Left renal pelvis (tissue), 4 donors: ENCODE measurements at regions not wholly inside any gene's neighbourhood (a gene's known extent, or its start where the extent isn't known, plus 50 kb on each side); places are given as distances from the start of the nearest gene placed in this dataset.
"Not testable (repeated sequence)": the region's sequence is repeated elsewhere in the genome, so short reads cannot be mapped to it uniquely, and the experiment has no call there.

Source experiments
- DNase-seq, 4 donors: peaks; one replicate each; pipeline ENCODE4 v3.0.0-alpha.2; 2013; ENCODE audit warnings: low read depth in 4 of 4, low spot score in 3 of 4

DNA sequence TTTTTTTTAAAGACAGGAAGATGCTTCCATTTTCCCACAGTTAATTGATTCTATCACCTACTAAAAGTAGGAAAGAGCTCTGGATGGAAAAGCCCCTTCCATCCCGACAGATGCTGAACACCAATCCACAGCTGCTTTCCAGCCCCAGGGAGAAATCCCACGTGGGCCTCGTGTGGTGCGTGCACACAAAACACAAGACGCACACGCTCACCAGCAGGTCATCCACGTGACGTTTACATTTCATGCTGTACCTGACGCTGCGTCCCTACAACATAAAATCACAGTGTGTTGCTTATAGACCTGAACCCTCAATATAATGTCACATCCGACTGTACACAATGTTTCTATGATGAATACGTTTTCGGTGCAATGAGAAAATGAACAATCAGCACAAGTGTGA lies 50.2 kb upstream of the DACT2 start:
- DNase-seq, result no peak

- DNase-seq, result peak in 3 of 4 donors; percentile 31 to 46 (median 42)
Measured at GRCh38 chr6:168370310-168370991, 50.9 kb upstream of the DACT2 start.

GRCh38 chr6:168371185-168371584 lies 51.6 kb upstream of the DACT2 start:
- no peak for DNase-seq

DNA sequence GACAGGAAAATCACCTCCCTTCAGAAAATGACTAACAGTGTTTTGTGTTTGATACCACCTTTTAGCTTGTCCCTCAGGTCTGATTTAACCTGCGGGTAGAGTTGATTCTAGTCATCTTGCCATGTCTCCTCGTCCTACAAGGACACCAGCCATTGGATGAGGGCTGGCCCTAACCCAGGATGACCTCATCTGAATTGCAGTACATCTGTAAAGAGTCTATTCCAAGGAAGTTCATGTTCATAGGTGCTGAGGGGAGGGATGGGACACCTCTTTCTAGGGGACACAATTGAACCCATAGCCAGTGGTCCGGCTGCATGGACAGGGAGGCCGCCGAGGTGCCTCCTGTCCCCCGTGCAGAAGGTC lies 52.0 kb upstream of the DACT2 start:
- DNase-seq, result no peak

DNA sequence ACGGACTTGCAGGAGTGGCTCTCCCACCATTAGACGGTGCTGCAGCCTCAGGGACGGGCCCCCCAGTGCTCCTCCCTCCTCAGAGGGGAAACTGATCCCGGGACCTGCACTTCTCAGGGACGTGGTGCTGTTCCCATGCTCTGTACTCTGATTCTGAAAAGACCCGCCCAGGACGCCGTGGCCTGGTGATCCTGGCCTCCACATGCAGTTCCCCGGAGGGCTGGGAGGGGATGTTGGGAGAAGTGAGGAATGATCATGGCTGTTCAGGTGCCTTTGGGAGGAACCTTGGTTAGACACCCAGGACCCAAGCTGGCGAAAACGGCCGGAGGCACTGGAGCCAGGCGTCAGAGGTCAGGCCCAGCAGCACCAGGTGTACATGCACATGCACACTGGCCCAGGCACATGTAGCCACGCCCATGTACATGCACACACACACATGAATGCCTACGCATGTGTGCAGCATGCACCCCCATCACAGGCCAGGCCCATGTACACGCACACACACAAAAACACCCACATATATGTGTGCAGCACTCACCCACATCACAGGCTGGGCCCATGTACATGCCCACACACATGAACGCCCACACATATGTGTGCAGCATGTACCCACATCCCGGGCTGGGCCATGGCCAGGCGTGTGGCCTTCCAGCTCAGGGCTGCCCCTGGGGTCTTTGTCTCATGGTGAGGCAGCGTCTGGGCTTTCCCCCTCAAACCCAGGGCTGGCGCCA lies 52.6 kb upstream of the DACT2 start:
- no peak for DNase-seq

GRCh38 chr6:168372889-168373288 lies 53.3 kb upstream of the DACT2 start:
- no peak for DNase-seq

GRCh38 chr6:168373389-168373788 lies 53.8 kb upstream of the DACT2 start:
- DNase-seq, result no peak

GRCh38 chr6:168374051-168374502 lies 54.5 kb upstream of the DACT2 start:
- DNase-seq, result no peak

DNA sequence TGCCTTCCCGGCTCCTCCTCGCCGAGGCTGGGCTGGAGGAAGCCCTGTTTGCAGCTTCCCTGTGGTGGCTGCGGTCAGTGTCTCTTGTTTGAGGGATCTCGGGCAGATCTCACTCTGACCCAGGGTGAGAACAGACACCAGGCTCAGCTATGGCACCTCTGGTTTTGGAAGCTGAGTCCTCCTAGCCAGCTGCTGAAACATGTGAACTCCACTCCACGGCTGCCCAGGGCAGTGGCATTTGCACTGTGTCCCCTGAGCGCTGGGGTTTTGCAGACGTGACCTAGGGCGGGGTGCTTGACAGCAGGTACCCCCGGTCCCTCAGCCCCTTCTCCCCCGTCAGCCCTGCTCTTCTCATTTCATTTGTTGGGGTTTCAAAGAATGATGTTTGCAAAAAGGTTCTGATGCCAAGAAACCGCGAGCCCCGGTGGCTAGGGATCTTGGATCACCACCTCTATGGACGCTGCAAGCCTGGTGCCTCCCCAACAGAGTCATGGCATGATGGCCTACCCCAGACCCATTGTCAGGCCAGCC lies 55.0 kb upstream of the DACT2 start:
- no peak for DNase-seq

DNA sequence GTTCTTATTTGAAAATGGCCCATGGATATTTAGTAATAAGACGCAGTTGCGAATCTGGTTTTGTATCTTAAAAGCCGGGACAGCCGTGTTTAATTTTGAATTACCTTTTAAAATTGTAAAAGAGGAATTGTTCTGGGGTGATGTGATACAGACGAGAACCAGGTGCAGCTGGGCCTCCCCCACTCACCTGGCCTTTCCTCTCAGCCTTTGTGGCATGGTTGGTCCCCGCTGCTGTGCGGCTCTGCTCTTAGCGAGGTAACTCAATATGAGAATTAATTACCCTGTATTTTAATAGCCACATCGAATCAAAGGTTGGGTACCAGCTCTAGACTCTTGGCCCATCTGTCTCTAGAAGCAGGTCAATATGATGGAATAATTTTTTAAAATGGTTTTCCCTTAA lies 56.5 kb upstream of the DACT2 start:
- no peak for DNase-seq

DNA sequence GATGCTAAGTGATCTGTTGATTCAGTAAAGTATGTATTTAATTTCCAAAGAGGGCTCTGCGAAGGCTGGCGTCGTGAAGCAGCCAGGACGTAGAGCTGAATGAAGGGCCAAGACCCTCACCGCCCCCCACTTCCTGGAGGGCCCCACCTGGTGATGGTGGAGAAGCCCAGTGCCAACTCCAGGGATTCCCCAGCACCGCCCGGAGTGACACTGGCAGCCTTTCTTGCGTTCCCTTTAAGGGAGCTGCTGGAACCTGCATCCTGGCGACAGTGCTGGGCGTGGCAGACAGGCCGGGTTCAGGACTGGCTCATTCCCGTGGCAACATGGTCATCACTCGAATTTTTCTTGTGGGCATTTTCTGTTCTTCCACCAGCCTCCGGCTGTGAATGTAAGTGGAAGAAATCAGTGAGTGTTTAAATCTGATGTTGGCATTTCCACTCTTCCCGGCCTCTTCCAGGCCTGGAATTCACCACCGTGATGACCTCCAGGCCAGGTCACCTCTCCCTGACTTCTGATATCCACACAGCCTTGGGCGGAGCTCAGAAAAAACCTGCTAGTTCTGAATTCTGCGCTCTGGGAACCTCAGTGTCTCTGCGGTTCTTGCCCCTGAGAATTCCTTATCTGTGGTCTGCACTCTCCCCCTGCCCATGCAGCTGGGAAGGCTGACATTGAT lies 57.4 kb upstream of the DACT2 start:
- DNase-seq, result no peak

- no peak for DNase-seq
Measured at GRCh38 chr6:168377484-168377855, 57.9 kb upstream of the DACT2 start.

GRCh38 chr6:168377856-168378832 lies 58.6 kb upstream of the DACT2 start:
- no peak for DNase-seq

- not testable (repeated sequence) for DNase-seq
Measured at GRCh38 chr6:168379579-168379978, 60.0 kb upstream of the DACT2 start.

DNA sequence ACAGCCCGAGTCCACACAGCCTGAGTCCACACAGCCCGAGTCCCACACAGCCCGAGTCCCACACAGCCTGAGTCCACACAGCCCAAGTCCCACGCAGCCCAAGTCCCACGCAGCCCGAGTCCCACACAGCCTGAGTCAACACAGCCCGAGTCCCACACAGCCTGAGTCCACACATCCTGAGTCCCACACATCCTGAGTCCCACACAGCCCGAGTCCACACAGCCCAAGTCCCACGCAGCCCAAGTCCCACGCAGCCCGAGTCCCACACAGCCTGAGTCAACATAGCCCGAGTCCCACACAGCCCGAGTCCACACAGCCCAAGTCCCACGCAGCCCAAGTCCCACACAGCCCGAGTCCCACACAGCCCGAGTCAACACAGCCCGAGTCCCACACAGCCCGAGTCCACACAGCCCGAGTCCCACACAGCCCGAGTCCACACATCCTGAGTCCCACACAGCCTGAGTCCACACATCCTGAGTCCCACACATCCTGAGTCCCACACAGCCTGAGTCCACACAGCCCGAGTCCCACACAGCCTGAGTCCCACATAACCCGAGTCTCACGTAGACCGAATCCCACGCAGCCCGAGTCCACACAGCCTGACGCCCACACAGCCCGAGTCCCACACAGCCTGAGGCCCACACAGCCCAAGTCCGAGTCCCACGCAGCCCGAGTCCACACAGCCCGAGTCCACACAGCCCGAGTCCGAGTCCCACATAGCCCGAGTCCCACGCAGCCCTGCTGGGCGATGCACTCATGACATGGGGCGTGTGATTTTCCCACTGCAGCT lies 60.6 kb upstream of the SMOC2 start:
- DNase-seq, result not testable (repeated sequence)

DNA sequence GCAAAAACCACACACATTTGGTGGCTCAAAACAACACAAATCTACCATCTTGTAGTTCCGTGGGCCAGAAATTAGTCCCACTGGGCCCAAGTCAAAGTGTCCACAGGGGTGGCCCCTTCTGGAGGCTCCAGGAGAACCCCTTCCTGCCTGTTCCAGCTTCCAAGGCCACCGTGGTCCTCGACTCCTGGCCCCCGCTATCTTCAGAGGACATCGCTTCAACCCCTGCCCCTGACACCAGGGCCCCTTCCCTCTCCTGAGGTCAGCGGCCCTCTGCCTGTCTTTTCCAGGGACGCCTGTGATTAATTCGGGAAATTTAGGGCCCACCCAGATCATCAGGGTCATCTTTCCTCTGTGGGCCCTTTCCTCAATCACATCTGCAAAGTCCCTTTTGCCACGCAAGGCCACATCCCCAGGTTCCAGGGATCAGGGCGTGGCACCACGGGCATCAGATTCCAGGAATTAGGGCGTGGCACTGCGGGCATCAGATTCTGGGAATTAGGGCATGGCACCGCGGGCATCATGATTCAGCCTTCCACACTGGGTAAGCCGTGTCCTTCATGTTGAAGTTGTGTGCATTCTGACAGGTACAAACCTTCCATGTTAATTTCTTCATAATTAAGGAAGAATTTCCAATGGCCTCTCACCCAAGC lies 59.9 kb upstream of the SMOC2 start:
- DNase-seq, result no peak

DNA sequence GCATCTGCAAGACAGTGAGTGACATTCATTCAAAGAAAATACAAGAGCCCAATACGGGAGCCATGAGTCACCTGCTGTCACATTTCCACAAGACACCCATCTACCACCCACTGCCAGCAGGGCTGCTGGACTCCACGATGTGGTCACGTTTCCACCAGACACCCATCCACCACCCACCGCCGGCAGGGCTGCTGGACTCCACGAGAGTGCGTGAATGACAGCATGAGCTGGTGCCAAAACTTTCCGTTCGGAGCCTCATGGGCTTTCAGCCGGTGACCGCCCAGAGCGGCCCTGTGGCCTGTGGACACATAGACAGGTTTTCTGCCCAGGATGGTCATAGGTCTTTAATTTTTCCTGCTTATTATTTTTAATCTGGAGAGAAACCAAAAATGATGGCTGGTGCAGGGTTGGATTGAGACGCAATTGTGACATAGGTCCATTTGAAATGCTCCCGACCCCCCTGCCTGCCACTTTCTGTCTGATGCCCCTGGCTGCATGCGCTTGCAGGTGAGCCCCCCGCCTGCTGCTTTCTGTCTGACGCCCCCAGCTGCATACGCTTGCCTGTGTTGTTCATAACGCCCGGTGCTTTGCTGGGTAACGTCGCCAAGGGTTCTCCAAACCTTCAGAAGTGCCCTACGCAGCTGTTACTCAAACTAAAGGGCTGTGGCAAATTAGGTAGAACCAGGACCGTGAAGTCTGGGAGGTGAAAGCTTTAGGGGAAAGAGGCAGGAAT lies 59.1 kb upstream of the SMOC2 start:
- DNase-seq, result no peak

GRCh38 chr6:168383062-168383854 lies 57.7 kb upstream of the SMOC2 start:
- no peak for DNase-seq
